Suprapubic skin (tissue), 4 donors: ENCODE measurements at regions not wholly inside any gene's neighbourhood (a gene's known extent, or its start where the extent isn't known, plus 50 kb on each side); places are given as distances from the start of the nearest gene placed in this dataset.
"Not testable (repeated sequence)": the region's sequence is repeated elsewhere in the genome, so short reads cannot be mapped to it uniquely, and the experiment has no call there.

ENCODE experiments used
- DNase-seq, 2 donors: peaks; one replicate each; pipeline ENCODE4 v3.0.0-alpha.2; 2019; ENCODE audit warnings: low spot score in 2 of 2
- H3K27ac ChIP-seq: fragments of 200-600 bp; sonication (generic); one replicate; pipeline ENCODE4 v1.5.1; 2019
- H3K27me3 ChIP-seq: fragments of 200-600 bp; sonication (generic); one replicate; pipeline ENCODE4 v1.5.1; 2019
- H3K36me3 ChIP-seq: fragments of 200-600 bp; sonication (generic); one replicate; pipeline ENCODE4 v1.5.1; 2019
- H3K4me1 ChIP-seq: fragments of 200-600 bp; sonication (generic); one replicate; pipeline ENCODE4 v1.5.1; 2019
- H3K4me3 ChIP-seq: fragments of 200-600 bp; sonication (generic); one replicate; pipeline ENCODE4 v1.5.1; 2019; ENCODE audit warnings: mild to moderate bottlenecking
- H3K9me3 ChIP-seq: fragments of 200-600 bp; sonication (generic); one replicate; pipeline ENCODE4 v1.5.1; 2019
- EP300 ChIP-seq: sonication (generic); formaldehyde crosslinking; IDR thresholded peaks from one replicate; pipeline ENCODE4 v1.6.1; 2017; ENCODE audit warnings: antibody characterized with exemption
- POLR2A ChIP-seq, 2 donors: fragments of 450-650 bp; IDR thresholded peaks; one replicate each; pipeline ENCODE4 v1.6.1; 2017; ENCODE audit warnings: antibody characterized with exemption in 2 of 2, mild to moderate bottlenecking in 2 of 2, moderate library complexity in 2 of 2
- POLR2AphosphoS5 ChIP-seq, 3 donors: sonication (generic); formaldehyde crosslinking; IDR thresholded peaks; one replicate each; pipeline ENCODE4 v1.6.1; 2017; ENCODE audit warnings: antibody characterized with exemption in 3 of 3
- WGBS: methylation state at CpG from one replicate; pipeline ENCODE4 v1.1.5; 2018; 5-methylcytosine and 5-hydroxymethylcytosine counted together
- TF ChIP-seq, protein P1 (sequence below), 2 donors: fragments of 200-600 bp in 1 of 2; fragments of 450-650 bp in 1 of 2; sonication (generic) in 1 of 2; IDR thresholded peaks; one replicate each; pipeline ENCODE4 v1.5.1; 2016 to 2019; ENCODE audit warnings: antibody characterized with exemption in 2 of 2, mild to moderate bottlenecking in 1 of 2, moderate library complexity in 1 of 2

DNA sequence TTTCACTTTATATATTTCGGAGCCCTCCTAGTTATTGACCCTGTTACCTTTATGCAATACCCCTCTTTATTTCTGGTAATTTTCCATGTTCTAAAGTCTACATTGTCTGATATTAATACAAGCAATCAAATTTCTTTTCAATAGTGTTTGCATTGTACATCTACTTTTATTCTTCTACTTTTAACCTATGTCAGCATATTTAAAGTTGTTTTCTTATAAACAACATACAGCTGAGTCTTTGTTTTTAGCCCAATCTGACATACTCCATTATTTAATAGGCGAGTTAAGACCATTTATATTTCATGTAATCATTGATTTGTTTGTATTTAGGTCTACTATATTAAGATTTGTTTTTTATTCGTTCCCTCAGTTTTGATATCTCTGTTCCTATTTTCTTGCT lies 108.5 kb upstream of the SPACA7 start:
- H3K36me3 ChIP-seq = no peaks in the 10 kb centered on the region
- no peak for DNase-seq
- peaks cover 4% of the 10 kb centered on the region for H3K9me3 ChIP-seq
- TF ChIP-seq EP300 (no peak), POLR2AphosphoS5 (IDR thresholded peaks at IDR 0.05) (no peak), POLR2A (IDR thresholded peaks at IDR 0.05) (no peak)
- no peaks in the 10 kb centered on the region for H3K4me1 ChIP-seq
- H3K27ac ChIP-seq = no peak overlapping the region
- WGBS = 77% methylated on average over 3 of the region's 3 CpGs
- peaks cover 3% of the 10 kb centered on the region for H3K27me3 ChIP-seq
- no peak overlapping the region for H3K4me3 ChIP-seq

DNA sequence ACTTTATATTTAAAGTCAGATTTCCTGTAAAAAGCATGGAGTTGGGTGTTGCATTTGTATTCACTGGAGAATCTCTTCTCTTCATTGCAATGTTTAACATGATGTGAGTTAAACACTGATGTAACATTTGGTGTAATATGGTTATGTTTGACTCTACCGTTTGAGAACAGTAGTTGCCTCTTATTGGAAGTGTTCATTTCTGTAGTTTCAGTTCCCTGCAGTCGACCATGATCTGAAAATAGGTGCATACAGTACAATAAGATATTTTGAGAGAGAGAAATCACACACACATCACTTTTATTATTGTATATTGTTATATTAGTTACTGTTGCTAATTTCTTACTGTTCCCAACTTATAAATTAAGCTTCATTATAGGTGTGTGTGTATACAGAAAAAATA lies 105.2 kb upstream of the SPACA7 start:
- Histone ChIP-seq H3K4me3 (no peak overlapping the region), H3K27ac (no peak overlapping the region), H3K9me3 (peaks cover 4% of the 10 kb centered on the region), H3K27me3 (peaks cover 5% of the 10 kb centered on the region), H3K36me3 (no peaks in the 10 kb centered on the region), H3K4me1 (no peaks in the 10 kb centered on the region)
- WGBS = 70% methylated on average over 2 of the region's 2 CpGs
- TF ChIP-seq EP300 = no peak
- TF ChIP-seq, protein P1, sequence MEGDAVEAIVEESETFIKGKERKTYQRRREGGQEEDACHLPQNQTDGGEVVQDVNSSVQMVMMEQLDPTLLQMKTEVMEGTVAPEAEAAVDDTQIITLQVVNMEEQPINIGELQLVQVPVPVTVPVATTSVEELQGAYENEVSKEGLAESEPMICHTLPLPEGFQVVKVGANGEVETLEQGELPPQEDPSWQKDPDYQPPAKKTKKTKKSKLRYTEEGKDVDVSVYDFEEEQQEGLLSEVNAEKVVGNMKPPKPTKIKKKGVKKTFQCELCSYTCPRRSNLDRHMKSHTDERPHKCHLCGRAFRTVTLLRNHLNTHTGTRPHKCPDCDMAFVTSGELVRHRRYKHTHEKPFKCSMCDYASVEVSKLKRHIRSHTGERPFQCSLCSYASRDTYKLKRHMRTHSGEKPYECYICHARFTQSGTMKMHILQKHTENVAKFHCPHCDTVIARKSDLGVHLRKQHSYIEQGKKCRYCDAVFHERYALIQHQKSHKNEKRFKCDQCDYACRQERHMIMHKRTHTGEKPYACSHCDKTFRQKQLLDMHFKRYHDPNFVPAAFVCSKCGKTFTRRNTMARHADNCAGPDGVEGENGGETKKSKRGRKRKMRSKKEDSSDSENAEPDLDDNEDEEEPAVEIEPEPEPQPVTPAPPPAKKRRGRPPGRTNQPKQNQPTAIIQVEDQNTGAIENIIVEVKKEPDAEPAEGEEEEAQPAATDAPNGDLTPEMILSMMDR (IDR thresholded peaks at IDR 0.05) = no peak
- no peak for TF ChIP-seq POLR2A (IDR thresholded peaks at IDR 0.05)
- TF ChIP-seq POLR2AphosphoS5 (IDR thresholded peaks at IDR 0.05) = no peak
- no peak for DNase-seq

DNA sequence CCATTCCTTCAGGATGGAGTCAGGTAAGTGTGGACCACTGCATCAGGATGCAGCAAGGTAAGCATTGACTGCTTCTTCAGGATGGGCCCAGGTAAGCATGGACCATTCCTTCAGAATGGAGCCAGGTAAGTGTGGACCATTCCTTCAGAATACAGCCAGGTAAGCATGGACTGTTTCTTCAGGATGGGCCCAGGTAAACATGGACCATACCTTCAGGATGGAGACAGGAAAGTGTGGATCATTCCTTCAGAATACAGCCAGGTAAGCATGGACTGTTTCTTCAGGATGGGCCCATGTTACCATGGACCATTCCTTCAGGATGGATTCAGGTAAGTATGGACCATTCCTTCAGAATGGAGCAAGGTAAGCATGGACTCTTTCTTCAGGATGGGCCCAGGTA lies 89.4 kb upstream of the SPACA7 start:
- not testable (repeated sequence) for H3K4me3 ChIP-seq, H3K27me3 ChIP-seq, H3K4me1 ChIP-seq, DNase-seq, H3K9me3 ChIP-seq, H3K36me3 ChIP-seq, H3K27ac ChIP-seq

DNA sequence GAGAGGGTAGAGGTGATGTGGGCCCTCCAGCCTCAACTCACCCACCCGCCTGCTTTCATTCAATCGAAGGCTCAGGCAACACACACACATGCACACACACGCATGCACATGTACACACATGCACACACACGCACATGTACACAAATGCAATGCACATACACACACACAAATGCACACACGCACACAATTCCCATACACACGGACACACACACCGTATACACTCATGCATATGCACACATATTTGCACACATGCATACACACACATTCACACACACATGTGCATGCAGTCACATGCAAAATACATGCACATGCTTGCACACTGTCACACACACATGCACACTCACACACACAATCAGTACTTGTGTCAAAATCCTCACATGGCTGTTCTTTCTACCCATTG lies 55.9 kb upstream of the SPACA7 start:
- H3K36me3 ChIP-seq = no peaks in the 10 kb centered on the region
- H3K4me3 ChIP-seq = no peak overlapping the region
- H3K27ac ChIP-seq = no peak overlapping the region
- TF ChIP-seq POLR2AphosphoS5 (IDR thresholded peaks at IDR 0.05) (no peak), POLR2A (IDR thresholded peaks at IDR 0.05) (no peak), EP300 (no peak)
- TF ChIP-seq, protein P1 (IDR thresholded peaks at IDR 0.05) = no peak
- no peaks in the 10 kb centered on the region for H3K4me1 ChIP-seq
- no peaks in the 10 kb centered on the region for H3K9me3 ChIP-seq
- H3K27me3 ChIP-seq = peaks cover 4% of the 10 kb centered on the region
- WGBS = 87% methylated on average over 7 of the region's 7 CpGs
- DNase-seq = no peak

DNA sequence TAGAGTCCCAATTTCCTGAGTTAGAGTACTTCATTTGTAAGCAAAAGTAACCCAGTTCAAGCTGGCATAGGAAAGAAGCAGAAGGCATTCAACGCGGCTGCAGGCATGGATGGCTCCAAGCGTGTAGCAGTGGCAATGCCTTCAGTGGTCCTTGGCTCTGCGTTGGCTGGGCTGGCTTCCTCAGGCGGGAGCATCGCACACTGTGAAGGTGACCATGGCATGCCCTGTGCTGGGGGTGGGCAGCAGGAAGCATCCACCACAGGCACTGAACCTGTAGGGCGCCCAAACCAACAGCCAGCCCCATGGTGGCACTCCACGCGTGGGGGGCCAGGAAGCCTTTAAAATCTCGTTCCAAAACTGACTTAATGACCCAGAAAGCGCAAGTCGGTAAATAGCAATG lies 53.6 kb upstream of the SPACA7 start:
- TF ChIP-seq, protein P1 (IDR thresholded peaks at IDR 0.05) = no peak
- no peak for TF ChIP-seq POLR2A (IDR thresholded peaks at IDR 0.05)
- no peak for TF ChIP-seq EP300
- TF ChIP-seq POLR2AphosphoS5 (IDR thresholded peaks at IDR 0.05) = no peak
- Histone ChIP-seq H3K4me3 (no peak overlapping the region), H3K36me3 (no peaks in the 10 kb centered on the region), H3K27ac (no peak overlapping the region), H3K27me3 (peaks cover 17% of the 10 kb centered on the region), H3K4me1 (no peaks in the 10 kb centered on the region), H3K9me3 (no peaks in the 10 kb centered on the region)
- 91% methylated on average over 12 of the region's 12 CpGs for WGBS
- no peak for DNase-seq

DNA sequence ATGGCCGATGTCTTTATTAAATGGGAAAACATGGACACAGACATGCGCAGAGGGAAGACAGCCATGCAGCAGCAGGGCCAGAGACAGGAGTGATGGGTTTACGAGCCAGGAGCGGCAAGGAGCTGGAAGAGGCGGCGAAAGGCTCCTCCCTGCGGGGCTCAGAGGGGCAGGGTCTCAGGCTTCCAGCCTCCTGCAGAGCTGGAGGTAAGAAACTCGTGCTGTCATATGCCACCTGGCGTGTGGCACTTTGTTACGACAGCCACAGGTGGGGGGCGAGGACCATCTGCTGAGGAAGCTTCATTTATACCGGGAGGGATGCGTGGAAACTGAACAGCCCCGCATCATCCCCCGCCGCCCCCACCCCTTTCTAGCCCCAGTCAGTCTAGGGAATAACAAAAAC lies 52.0 kb upstream of the SPACA7 start:
- Histone ChIP-seq H3K4me1 (no peaks in the 10 kb centered on the region), H3K27ac (no peak overlapping the region), H3K27me3 (peaks cover 24% of the 10 kb centered on the region), H3K36me3 (no peaks in the 10 kb centered on the region), H3K9me3 (no peaks in the 10 kb centered on the region), H3K4me3 (no peak overlapping the region)
- no peak for DNase-seq
- TF ChIP-seq, protein P1 (IDR thresholded peaks at IDR 0.05) = no peak
- TF ChIP-seq EP300 = no peak
- no peak for TF ChIP-seq POLR2A (IDR thresholded peaks at IDR 0.05)
- TF ChIP-seq POLR2AphosphoS5 (IDR thresholded peaks at IDR 0.05) = no peak
- 56% methylated on average over 15 of the region's 16 CpGs for WGBS
